Common myeloid progenitor, CD34-positive (primary cell): ENCODE measurements at regions not wholly inside any gene's neighbourhood (a gene's known extent, or its start where the extent isn't known, plus 50 kb on each side); places are given as distances from the start of the nearest gene placed in this dataset.
A peak's percentile ranks its signal among the peaks of the same experiment; 100 is the strongest.

Source experiments
- CTCF ChIA-PET: fragments of 350-600 bp; sonication (Branson Sonifier 250); formaldehyde crosslinking; loops from one replicate; lab custom pipeline; 2021; ENCODE audit warnings: antibody characterized with exemption; lab: Charles Lee
- POLR2A ChIA-PET: fragments of 350-600 bp; sonication (Branson Sonifier 250); formaldehyde crosslinking; loops from one replicate; lab custom pipeline; 2021; ENCODE audit warnings: antibody characterized with exemption; lab: Charles Lee
- DNase-seq, 3 donors: peaks; one replicate each; pipeline versions ENCODE4 v3.0.0 to v3.0.0-alpha.2; 2013
- H3K27ac ChIP-seq, 2 experiments: 1 replicate in 1 of 2; 2 replicates in 1 of 2; pipeline ENCODE4 v1.7.0; 2013; ENCODE audit warnings: inconsistent platforms in 2 of 2, low read length in 2 of 2, mild to moderate bottlenecking in 2 of 2, low read depth in 1 of 2, moderate library complexity in 1 of 2; ENCODE audit not compliant: severe bottlenecking in 2 of 2, insufficient read depth in 1 of 2, poor library complexity in 1 of 2
- H3K27me3 ChIP-seq, 5 experiments: replicated peaks in 2 of 5; 1 replicate in 3 of 5; 2 replicates in 2 of 5; pipeline versions ENCODE4 v1.6.1 to v1.7.0; 2013; ENCODE audit warnings: low read length in 4 of 5, mild to moderate bottlenecking in 2 of 5, moderate library complexity in 2 of 5, inconsistent platforms in 1 of 5; ENCODE audit not compliant: insufficient read depth in 5 of 5, control insufficient read depth in 4 of 5
- H3K36me3 ChIP-seq, 4 experiments: 1 replicate in 2 of 4; 2 replicates in 2 of 4; pipeline versions ENCODE4 v1.6.1 to v1.7.0; 2013; ENCODE audit warnings: low read length in 3 of 4, control low read depth in 1 of 4, mild to moderate bottlenecking in 1 of 4; ENCODE audit not compliant: control insufficient read depth in 4 of 4, insufficient read depth in 4 of 4
- H3K4me1 ChIP-seq, 4 experiments: 1 replicate in 3 of 4; 2 replicates in 1 of 4; pipeline versions ENCODE4 v1.6.1 to v1.7.1; 2013; ENCODE audit warnings: low read length in 3 of 4, mild to moderate bottlenecking in 3 of 4, control low read depth in 1 of 4, inconsistent platforms in 1 of 4, moderate library complexity in 1 of 4; ENCODE audit not compliant: control insufficient read depth in 4 of 4, insufficient read depth in 4 of 4; ENCODE audit errors: control extremely low read depth in 1 of 4
- H3K4me3 ChIP-seq, 7 experiments: 1 replicate in 4 of 7; 2 replicates in 3 of 7; pipeline versions ENCODE4 v1.5.1 to v1.7.0; 2013; ENCODE audit warnings: mild to moderate bottlenecking in 7 of 7, low read length in 6 of 7, moderate library complexity in 6 of 7, inconsistent platforms in 2 of 7, low read depth in 2 of 7, control low read depth in 1 of 7; ENCODE audit not compliant: insufficient read depth in 4 of 7, control insufficient read depth in 1 of 7; ENCODE audit errors: extremely low read depth in 1 of 7
- H3K9me3 ChIP-seq, 5 experiments: 1 replicate in 4 of 5; 2 replicates in 1 of 5; pipeline versions ENCODE4 v1.6.1 to v1.7.1; 2013; ENCODE audit warnings: low read length in 4 of 5, mild to moderate bottlenecking in 2 of 5, inconsistent platforms in 1 of 5, low read depth in 1 of 5, moderate library complexity in 1 of 5; ENCODE audit not compliant: control insufficient read depth in 4 of 5, insufficient read depth in 2 of 5; ENCODE audit errors: control extremely low read depth in 1 of 5
- WGBS: methylation state at CpG from one replicate; pipeline ENCODE4 v1.1.5; 2013; ENCODE audit not compliant: insufficient coverage; 5-methylcytosine and 5-hydroxymethylcytosine counted together

GRCh38 chr21:41565550-41565949 is 57.6 kb upstream of the TMPRSS2 start:
- Histone ChIP-seq H3K27ac (no peak overlapping the region), H3K9me3 (no peaks in the 10 kb centered on the region), H3K4me3 (no peak overlapping the region), H3K36me3 (no peaks in the 10 kb centered on the region), H3K27me3 (peaks cover 0 to 11% (median 0%) of the 10 kb centered on the region in 5 experiments), H3K4me1 (no peaks in the 10 kb centered on the region)
- DNase-seq = no peak
- 85% methylated on average over 9 of the region's 11 CpGs for WGBS
- ChIA-PET POLR2A (no interaction called here), CTCF (no interaction called here)

- ChIA-PET POLR2A (no interaction called here), CTCF (no interaction called here)
- H3K4me1 ChIP-seq = no peaks in the 10 kb centered on the region
- DNase-seq = peak; percentile 29 to 71 (median 70)
- H3K9me3 ChIP-seq = no peaks in the 10 kb centered on the region
- H3K4me3 ChIP-seq = no peak overlapping the region
- peaks cover 0 to 13% (median 0%) of the 10 kb centered on the region in 5 experiments for H3K27me3 ChIP-seq
- H3K36me3 ChIP-seq = no peaks in the 10 kb centered on the region
- H3K27ac ChIP-seq = no peak overlapping the region
- WGBS = 61% methylated on average over 8 of the region's 10 CpGs
Observed at GRCh38 chr21:41564871-41565274, 56.9 kb upstream of the TMPRSS2 start.

- CTCF ChIA-PET = no interaction called here
- no peaks in the 10 kb centered on the region for H3K9me3 ChIP-seq
- POLR2A ChIA-PET = no interaction called here
- no peak overlapping the region for H3K27ac ChIP-seq
- H3K4me1 ChIP-seq = no peaks in the 10 kb centered on the region
- no peaks in the 10 kb centered on the region for H3K36me3 ChIP-seq
- H3K4me3 ChIP-seq = no peak overlapping the region
- 85% methylated on average over 25 of the region's 26 CpGs for WGBS
- no peak for DNase-seq
- peaks cover 0 to 12% (median under 1%) of the 10 kb centered on the region in 5 experiments for H3K27me3 ChIP-seq
Observed at GRCh38 chr21:41562101-41563000, 54.4 kb upstream of the TMPRSS2 start.

DNA sequence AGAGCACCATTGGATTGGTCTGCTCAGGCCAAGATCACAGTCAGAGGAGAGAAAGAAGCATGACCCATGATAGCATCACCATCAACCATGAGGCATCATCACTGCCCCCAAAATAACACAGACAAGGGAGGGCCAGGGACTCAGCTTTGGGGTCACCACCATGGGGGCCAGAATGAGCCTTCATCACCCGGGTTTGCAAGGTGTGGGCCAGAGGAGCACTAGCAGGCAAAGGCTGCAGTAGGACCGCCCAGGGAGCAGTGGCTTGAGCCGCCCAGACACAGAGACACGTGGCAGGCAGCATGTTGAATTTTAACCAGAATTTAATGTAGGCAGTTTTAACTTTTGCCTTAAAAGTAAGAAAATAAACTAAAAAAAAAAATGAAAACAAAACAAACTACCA is 53.7 kb upstream of the TMPRSS2 start:
- DNase-seq = no peak
- H3K36me3 ChIP-seq = no peaks in the 10 kb centered on the region
- CTCF ChIA-PET = no interaction called here
- peaks cover 0 to 13% (median 2%) of the 10 kb centered on the region in 5 experiments for H3K27me3 ChIP-seq
- H3K27ac ChIP-seq = no peak overlapping the region
- H3K4me3 ChIP-seq = no peak overlapping the region
- POLR2A ChIA-PET = no interaction called here
- H3K9me3 ChIP-seq = no peaks in the 10 kb centered on the region
- H3K4me1 ChIP-seq = no peaks in the 10 kb centered on the region
- no CpG with 5 or more reads among the region's 4 CpGs for WGBS

DNA sequence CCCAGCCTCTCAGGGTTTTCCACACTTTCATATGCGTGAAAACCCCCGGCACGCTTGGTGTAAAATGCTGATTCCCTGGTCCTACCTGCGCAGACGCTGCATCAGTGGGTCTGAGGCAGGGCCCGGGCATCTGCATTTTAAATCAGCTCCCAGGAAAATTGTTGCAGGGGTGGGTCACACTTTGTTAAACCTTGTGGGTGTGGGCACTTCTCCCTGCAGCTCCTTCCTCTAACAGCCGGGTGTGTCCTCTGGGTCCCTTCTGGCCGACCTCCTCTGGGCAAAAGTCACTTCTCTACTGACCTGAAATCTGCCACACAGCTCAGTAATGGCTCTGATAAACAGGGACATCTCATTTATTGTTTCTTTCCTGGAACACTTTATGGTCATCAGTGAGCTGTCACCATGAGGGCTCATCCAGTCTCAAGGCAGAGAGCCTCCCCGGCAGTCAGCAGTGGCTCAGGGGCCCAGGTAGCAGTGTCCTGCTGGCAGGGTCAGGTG is 52.8 kb upstream of the TMPRSS2 start:
- H3K4me3 ChIP-seq = no peak overlapping the region
- no peaks in the 10 kb centered on the region for H3K4me1 ChIP-seq
- CTCF ChIA-PET = no interaction called here
- H3K36me3 ChIP-seq = no peaks in the 10 kb centered on the region
- POLR2A ChIA-PET = no interaction called here
- peaks cover 0 to 13% (median 0%) of the 10 kb centered on the region in 5 experiments for H3K27me3 ChIP-seq
- no peak overlapping the region for H3K27ac ChIP-seq
- no peak for DNase-seq
- H3K9me3 ChIP-seq = no peaks in the 10 kb centered on the region
- WGBS = 55% methylated on average over 9 of the region's 9 CpGs

- Histone ChIP-seq H3K9me3 (no peaks in the 10 kb centered on the region), H3K27ac (no peak overlapping the region), H3K36me3 (no peaks in the 10 kb centered on the region), H3K4me1 (no peaks in the 10 kb centered on the region), H3K4me3 (no peak overlapping the region), H3K27me3 (peaks cover 0 to 13% (median 0%) of the 10 kb centered on the region in 5 experiments)
- CTCF ChIA-PET = no interaction called here
- POLR2A ChIA-PET = no interaction called here
- WGBS = 83% methylated on average over 9 of the region's 15 CpGs
- DNase-seq = no peak
Observed at GRCh38 chr21:41559658-41560631, 52.0 kb upstream of the TMPRSS2 start.
